Myocyte (in vitro differentiated cells): ENCODE measurements at regions not wholly inside any gene's neighbourhood (a gene's known extent, or its start where the extent isn't known, plus 50 kb on each side); places are given as distances from the start of the nearest gene placed in this dataset.
A peak's percentile ranks its signal among the peaks of the same experiment; 100 is the strongest.

ENCODE experiments used
- DNase-seq: peaks from one replicate; pipeline ENCODE4 v3.0.0-alpha.2; 2012; ENCODE audit warnings: low read depth

DNA sequence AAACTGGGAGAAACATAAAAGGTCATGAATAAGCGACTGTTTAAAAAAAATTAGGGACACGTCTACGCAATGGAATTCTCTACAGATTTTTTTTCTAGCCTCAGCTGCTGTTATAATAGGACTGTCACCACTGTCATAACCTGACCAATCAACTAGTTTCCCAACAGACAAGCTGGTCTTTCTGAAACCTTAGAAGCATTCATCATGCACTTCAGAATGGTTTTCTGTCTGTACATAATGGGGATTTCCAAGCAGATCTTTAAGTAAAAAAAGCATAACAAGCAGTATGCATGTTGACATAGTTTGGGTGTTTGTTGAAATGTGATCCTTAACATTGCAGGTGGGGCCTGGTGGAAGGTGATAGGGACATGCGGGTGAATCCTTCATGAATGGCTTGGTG lies 58.3 kb upstream of the SEMA6A start:
- DNase-seq, result peak; percentile 1

DNA sequence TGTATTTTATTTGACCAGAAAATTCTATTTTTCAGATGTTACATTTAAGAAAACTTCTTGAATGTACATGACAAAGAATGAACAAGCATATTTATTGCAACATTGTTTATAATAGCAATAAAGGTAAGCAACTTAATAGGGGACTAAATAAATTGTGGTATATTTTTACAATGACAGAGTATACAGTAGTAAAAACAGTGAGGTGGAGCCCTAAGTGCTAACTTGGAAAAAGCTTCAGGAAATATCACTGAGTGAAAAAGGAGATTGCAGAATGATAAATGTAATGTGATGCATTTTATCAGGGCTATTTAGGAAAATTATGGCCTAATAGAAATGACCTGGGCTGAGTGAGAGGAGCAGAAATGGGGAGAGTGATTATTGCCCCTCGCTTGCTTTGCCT lies 56.5 kb upstream of the SEMA6A start:
- no peak for DNase-seq

DNA sequence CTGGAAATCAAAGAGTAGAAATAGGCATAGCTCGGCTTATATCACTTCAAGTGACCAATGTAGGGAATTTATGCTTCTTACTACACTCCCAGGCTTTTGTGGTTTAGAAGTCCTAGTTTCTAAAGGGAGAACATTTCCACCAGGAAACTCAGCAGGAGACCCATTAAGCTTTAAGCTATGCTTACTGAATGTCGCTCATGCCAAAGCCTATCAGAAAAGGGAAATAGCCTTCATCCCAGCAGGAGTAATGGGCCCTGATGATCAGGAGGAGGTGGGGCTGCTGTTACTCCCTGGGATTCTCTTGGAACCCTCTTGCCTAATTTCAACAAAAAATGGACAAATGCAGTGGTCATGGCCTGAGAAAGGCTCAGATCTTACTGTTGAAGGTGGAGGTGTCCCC lies 54.5 kb upstream of the SEMA6A start:
- DNase-seq, result no peak

DNA sequence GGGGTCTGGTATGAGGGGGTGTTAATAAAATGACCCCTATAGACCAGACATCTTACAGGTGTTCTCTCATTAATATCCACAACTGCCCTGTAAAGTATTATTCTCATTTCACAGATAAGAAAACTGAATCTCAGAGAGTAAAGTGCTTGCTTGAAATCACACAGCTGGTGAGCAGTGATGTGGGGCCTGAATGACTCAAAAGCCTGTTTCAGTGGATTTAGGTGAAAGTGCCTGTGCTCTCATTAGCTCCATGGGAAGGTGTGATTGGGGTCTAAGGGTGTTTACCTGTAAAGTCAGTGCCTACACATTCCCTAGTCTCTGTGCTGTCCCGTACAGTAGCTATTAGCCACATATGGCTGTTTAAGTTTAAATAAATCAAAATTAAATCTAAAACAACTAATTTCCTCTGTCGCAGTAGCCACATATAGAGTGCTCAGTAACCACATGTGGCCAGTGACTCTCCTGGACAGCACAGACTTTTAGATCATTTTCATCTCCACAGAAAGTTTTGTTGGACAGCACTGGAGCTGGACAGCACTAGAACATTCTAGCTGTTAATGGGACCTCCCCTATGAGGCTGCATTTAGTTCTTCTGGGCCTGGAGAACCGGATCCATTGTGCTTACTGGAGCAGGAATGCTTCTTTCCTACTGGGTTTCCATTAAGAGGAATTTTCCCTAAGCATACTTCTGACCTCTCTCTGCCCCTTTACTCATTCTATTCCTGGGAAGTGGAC lies 52.5 kb upstream of the SEMA6A start:
- no peak for DNase-seq

DNA sequence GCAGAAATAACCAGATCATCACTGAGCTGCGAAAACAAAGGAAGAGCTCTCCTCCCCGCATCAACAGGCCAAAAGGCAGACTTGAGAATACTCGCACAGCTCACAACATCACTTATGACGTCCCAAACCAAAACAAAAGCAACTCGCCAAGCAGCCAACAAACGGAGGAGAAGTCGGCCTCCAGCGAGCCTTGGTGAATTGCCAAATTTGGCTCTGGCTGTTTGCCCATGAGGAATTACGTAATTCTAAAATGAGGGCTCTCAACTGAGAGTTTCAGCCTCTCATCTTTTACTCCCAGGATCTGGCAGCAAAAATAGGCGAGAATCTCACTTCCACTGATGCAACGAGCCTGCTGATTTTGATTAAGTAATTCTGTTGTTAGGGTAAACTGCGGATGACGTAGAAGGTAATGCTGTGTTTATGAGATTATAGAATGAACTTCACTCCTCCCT lies 51.7 kb upstream of the SEMA6A start:
- DNase-seq, result peak; percentile 12
